ENCODE measurements at regions not wholly inside any gene's neighbourhood (a gene's known extent, or its start where the extent isn't known, plus 50 kb on each side); places are given as distances from the start of the nearest gene placed in this dataset.
A peak's percentile ranks its signal among the peaks of the same experiment; 100 is the strongest.

DNA sequence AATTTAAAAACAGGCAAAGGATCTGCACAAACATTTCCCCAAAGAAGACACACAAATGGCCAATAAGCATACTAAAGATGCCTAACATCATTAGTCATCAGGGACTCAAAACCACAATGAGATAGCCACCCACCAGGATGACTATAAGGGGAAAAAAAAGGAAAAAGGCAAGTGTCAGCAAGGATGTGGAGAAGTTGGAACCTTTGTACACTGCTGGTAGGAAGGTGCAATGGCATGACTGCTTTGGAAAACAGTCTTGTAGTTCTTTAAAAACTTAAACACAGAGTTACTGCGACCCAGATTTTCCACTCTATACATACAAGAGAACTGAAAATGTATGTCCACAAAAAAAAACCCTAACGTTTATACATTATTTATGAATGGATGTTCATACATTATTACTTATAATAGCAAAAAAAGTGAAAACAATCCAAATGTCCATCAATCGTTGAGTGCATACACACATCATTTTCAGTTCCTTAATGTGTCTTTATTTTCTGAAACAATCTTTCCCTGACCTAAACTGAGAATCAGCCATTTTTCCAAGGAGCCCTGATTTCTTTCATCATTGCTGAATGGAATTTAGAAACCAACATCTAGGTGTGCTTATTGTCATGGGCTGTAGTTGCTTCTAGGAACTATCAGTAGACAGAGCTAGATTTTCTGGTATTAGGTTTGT is 64.7 kb upstream of the TLK1 start:
- DNase-seq (ENCODE audit: low spot score) = no peak

- DNase-seq (ENCODE audit: low spot score) = no peak
Observed at GRCh38 chr2:171217330-171217729, 56.6 kb upstream of the TLK1 start.

- DNase-seq (ENCODE audit: low spot score) = no peak
Observed at GRCh38 chr2:171216631-171217030, 55.9 kb upstream of the TLK1 start.

DNA sequence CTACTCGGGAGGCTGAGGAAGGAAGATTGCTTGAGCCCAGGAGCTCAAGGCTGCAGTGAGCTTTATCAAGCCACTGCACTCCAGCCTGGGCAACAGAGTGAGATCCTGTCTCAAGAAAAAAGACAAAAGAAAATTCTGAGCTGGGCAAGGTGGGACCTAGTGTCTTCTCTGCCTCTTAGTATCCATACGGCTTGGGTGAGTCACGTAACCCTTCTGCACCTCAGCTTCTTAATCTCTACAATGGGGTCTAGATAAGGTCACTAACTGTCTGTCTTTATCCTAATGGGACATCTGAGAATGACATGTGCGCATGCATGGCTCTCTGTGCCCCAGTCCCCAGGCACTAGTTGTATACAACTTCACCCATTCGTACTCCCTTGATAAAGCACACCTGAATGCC is 53.4 kb upstream of the TLK1 start:
- DNase-seq (ENCODE audit: low spot score) = no peak

- DNase-seq (ENCODE audit: low spot score) = peak; percentile 57
Observed at GRCh38 chr2:171210864-171211431, 50.3 kb upstream of the TLK1 start.

All from NAMALWA (cell line).